Medulla oblongata (tissue), 1 donor: ENCODE measurements at regions not wholly inside any gene's neighbourhood (a gene's known extent, or its start where the extent isn't known, plus 50 kb on each side); places are given as distances from the start of the nearest gene placed in this dataset.
"Not testable (repeated sequence)": the region's sequence is repeated elsewhere in the genome, so short reads cannot be mapped to it uniquely, and the experiment has no call there.

ENCODE experiments used
- DNase-seq: peaks from one replicate; pipeline ENCODE4 v3.0.0-alpha.2; 2015; ENCODE audit errors: extremely low spot score

DNA sequence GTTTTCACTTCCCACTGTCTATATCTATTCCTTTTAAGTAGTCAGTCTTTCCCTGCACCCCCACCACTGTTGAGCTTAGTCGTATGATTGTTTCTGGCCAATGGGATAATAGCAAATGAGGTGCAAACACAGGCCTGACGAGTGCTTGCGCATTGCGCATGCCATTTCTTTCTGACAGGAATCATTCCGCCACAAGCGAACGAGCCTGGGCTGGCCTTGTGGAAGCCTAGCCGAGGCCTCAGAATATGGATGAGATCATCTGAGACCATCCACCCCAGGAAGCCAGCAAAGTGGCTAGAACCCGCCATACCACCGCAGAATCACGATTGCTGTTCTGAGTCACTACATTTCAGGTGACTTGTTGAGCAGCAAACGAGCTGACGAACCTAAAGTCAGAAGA, 52.2 kb upstream of the PRL start:
- no peak for DNase-seq

DNA sequence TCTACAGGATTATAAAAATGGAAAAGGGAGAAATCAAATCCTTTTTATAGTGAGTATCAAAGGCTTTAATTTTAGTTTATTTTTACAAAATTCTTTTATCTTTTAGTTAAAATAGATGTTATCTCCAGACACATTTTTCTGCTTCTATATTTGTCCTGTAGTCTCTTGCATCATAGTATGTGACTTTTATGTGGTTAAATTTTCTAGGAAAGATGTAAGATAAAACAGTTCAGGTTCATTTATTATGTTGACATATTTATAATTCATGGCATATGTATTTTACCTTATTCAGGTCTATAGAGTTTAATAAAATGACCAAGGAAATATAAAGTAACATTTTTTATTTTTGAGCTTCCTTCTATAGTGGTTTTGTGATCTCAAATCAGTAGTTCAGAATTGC, 52.7 kb upstream of the PRL start:
- DNase-seq: no peak

- no peak for DNase-seq
Observed at GRCh38 chr6:22350109-22350508, 53.3 kb upstream of the PRL start.

DNA sequence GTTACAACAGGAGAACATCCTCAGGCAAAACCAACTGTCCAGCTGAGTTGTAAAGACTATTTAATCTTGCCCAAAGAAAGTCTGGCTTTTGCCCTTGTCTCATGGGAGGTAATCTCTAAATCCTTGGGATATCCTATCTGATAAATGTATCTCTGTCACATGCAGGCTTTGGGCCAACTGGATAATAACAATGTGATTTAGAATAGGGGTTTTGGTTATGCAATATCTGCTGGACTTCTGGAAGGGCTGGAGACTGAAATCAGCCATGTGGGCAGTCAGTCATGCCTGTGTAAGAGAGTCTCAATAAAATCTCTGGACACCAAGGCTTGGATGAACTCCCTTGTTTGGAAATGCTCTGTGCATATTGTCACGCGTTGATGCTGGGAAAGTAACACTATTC, 56.3 kb upstream of the PRL start:
- no peak for DNase-seq

GRCh38 chr6:22356362-22356940, 59.6 kb upstream of the PRL start:
- no peak for DNase-seq

GRCh38 chr6:22357724-22358189, 60.9 kb upstream of the PRL start:
- no peak for DNase-seq

DNA sequence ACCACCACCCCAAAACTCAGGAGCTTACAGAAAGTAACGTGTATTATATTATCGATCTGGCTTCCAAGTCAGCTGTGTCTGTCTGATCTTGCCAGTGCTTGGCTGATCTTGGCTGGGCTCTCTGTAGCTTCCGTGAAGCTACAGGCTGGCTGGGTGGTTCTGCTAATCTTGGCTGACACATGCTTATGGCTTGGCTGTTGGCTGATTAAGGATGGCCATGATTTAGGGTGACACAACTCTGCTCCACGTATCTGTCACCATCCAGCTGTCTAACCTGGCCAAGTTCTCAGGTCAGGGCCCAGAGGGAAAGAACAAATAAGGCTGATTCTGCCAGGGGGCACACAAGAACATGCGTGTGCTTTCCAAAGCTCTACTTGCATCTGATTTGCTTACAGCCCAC, 64.7 kb upstream of the PRL start:
- no peak for DNase-seq

- DNase-seq: no peak
Observed at GRCh38 chr6:22362361-22362760, 65.5 kb upstream of the PRL start.

- no peak for DNase-seq
Observed at GRCh38 chr6:22363166-22363713, 66.4 kb upstream of the PRL start.

DNA sequence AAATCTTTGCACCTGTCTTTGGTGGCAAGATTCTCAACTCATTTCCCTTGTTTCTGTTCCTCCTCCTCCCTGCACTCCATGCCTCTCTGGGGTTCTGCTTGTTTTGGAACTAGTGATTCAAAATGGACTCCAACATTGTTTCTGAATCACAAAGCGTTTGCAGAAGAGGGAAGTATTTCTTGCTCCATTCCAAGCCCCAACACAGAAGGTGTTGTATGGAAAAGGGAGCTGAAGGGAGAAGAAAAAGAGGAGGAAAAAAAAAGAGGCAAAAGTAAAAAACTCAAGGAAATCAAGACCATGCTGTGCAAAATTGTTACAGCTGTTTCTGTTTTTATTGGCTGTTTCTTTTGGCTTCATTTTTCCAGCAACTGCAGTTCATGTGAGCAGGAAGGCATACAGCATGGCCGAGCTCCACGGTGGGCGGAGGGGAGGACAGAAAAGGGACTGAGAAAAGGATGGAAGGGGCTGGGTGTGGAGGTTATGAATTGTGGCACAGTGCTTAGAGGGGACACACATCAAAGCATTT, 66.9 kb upstream of the PRL start:
- DNase-seq: peak; percentile 2

- no peak for DNase-seq
Observed at GRCh38 chr6:22364306-22364705, 67.5 kb upstream of the PRL start.

- DNase-seq: no peak
Observed at GRCh38 chr6:22366214-22366613, 69.4 kb upstream of the PRL start.

GRCh38 chr6:22367346-22367745, 70.5 kb upstream of the PRL start:
- DNase-seq: no peak

DNA sequence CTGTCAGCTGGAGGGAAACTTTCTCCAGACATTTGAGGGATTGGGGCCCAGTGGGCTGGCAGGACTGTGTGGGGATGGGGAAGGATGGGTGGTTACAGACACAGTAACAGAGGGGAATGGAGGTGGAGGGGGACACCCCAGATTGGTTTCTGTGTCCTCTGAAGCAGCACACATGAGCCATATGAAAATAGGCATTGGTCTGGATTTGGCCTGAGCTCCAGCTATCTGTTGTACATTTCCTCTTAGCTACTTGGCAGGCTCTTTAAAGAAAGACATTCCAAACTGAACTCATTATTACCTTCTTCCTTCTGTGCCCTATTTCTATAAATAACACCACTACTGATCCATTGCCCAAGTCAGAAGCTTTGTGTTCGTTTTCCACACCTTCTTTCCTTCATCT, 72.0 kb upstream of the PRL start:
- no peak for DNase-seq

- DNase-seq: no peak
Observed at GRCh38 chr6:22372922-22373321, 76.1 kb upstream of the PRL start.

DNA sequence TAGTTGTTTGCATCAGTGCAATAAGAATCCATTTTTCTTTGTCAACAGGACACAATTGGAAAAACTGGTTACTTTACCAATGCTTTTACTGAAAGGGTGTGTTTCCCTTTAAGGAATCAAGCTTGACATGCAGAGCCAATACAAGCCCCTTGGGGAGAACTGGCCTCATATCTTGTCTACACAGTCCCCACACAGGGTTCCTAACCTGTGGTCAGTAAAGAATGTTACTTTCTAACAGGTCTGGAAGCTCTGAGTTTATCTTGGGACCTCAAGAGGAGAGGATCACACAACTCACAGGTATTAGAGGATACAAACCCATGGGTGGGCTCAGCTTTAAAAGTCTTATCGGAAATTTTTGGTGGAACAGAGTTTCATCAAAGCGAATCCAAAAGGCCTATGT, 78.1 kb upstream of the PRL start:
- not testable (repeated sequence) for DNase-seq

DNA sequence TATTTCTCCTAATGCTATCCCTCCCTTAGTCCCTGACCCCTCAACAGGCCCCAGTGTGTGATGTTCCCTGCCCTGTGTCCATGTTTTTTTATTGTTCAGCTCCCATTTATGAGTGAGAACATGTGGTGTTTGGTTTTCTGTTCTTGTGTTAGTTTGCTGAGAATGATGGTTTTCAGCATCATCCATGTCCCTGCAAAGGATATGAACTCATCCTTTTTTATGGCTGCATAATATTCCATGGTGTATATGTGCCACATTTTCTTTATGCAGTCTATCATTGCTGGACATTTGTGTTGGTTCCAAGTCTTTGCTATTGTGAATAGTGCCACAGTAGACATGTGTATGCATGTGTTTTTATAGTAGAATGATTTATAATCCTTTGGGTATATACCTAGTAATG, 79.5 kb upstream of the PRL start:
- DNase-seq: not testable (repeated sequence)

DNA sequence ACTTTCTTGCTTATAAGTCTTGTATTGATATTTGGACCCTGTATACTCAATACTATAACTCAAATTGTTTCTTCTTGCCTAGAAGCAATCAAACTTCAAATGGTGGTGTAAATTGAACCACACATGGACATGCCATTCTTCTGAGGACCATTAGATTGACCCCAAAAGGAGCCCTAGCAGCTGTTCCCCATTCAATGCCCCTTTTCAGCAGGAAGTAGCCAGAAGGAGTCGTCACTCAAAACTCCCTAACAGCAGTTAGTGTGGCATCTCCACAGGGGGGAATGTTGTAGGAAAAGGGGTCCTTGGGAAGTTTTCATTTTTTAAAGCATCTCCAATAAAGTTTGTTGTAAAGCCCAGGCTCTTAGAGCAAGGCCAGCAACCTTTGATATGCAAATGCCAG, 81.7 kb upstream of the PRL start:
- DNase-seq: not testable (repeated sequence)

DNA sequence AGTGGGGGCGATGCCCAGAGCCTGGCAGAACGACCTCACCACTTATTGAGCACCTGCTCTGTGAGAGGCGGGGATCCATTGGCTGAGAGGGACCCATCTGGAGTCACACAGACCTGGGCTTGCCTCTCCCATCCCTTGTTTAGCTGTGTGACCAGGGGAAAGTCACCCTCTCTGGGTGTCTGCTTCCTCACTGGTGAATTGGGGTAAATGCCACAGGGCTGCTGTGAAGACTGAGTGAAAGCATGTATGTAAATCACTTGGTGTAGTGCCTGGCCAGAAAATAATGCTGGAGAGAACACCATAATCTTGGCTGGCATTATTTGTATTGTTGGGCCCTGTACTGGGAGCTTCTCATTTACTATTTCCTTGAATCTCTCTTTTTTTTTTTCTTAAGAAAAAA, 83.4 kb upstream of the PRL start:
- no peak for DNase-seq

DNA sequence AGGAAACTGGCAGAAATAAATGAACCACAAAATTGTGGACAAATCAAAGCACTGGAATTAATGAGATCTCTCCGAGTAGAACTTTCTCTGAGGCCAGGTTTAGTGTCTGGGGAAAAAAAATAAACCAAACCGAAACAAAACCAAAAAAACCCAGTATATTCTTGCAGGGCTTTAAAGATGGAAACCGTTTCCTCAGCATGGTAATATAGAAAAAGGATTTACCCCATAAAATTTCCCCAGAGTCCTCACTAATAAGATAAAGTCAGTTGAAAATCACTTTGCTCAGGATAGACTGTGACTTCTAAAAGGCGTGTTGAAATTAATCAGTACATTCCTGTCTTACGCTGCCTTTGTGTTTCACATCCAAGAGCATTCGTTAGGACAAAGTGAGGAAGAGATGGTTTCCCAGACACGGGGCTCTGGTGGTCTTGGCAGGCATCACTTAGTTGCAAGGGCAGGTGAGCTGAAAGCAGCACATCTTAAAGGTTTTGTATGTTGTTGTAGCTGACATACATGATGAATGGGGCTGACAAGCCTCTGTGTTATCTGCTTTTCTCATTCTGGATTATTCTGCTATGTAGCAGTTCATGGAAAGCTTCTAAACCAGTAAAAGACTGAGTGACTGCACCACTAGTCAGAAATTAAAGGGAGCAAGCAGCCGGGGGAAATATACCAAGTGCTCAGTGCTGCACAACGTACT, 85.2 kb upstream of the PRL start:
- DNase-seq: no peak

GRCh38 chr6:22383016-22383415, 86.2 kb upstream of the PRL start:
- DNase-seq: no peak

- no peak for DNase-seq
Observed at GRCh38 chr6:22392711-22393110, 95.9 kb upstream of the PRL start.

DNA sequence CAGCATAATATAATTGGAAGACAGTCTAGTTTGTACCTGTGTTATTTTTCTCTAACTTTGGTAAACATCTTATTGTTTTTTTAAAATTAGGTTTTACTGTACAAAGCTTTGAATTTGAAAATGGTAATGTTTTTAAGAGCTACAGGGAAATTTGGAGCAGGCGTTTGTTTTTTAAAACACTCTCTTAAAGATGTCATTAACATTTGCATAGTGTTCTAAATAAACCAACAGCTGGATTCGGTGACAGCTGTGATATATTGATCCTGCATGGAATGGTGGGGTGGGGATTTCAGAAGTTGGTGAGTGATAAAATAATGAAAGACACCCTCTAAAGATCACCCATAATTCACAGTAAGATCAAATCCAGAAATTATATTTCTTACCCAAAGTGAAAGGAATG, 97.9 kb upstream of the PRL start:
- DNase-seq: no peak
